NCI-H748 (cell line): ENCODE measurements at regions not wholly inside any gene's neighbourhood (a gene's known extent, or its start where the extent isn't known, plus 50 kb on each side); places are given as distances from the start of the nearest gene placed in this dataset.
A peak's percentile ranks its signal among the peaks of the same experiment; 100 is the strongest.

ENCODE experiments used
- DNase-seq: peaks from one replicate; lab custom pipeline; 2025; ENCODE audit not compliant: unreplicated experiment; lab: John Stamatoyannopoulos, UW

DNA sequence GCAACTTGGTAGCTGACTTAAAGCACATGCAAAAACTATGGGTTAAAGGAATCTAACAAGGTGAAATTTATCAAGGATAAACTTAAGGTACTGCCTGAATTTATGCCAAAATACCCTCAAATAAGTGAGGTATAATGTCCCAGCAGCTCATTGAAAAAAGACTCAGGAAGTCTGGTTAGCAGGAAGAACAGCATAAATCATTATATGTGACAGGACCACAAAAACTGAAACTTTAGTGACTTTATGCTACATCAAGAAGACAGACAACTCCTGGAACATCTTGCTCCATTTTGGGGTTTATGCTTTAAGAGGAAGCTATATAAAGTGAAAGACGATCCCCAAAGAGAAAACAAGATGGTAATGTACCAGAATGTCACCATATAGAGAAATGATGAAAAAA lies 282.4 kb upstream of the ZNF462 start:
- no peak for DNase-seq

DNA sequence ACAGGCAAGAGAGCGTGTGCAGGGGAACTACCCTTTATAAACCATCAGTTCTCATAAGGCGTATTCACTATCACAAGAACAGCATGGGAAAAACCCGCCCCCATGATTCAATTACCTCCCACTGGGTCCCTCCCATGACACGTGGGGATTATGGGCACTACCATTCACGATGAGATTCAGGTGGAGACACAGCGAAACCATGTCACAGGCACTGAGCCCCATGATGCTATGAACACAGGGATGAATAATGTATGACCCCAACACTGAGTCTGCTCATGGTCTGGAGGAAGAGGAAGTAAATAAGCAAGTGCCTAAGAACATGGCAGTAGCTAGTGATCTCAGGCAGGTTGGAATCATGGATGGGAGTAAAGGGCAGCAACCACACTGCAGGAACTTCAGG lies 281.0 kb upstream of the ZNF462 start:
- no peak for DNase-seq

DNA sequence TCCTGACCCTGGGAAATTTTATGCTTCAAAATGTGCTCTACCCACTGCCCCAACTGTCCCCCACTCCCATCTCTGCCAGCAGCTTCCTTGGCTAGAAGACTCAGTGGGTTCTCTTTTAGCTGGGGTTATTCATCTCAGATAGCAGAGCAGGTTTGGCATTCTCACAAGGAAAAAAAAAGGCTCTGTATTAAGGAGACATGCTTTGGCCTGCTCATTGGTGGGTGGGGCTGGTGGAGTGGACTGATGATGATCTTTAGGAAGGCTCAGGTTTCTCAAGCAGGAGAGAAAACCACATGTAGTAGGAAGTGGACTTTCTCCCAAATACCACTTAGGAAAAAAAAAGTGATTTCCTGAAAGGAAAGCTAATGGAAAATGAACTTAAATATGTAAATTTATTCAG lies 279.2 kb upstream of the ZNF462 start:
- DNase-seq = no peak

DNA sequence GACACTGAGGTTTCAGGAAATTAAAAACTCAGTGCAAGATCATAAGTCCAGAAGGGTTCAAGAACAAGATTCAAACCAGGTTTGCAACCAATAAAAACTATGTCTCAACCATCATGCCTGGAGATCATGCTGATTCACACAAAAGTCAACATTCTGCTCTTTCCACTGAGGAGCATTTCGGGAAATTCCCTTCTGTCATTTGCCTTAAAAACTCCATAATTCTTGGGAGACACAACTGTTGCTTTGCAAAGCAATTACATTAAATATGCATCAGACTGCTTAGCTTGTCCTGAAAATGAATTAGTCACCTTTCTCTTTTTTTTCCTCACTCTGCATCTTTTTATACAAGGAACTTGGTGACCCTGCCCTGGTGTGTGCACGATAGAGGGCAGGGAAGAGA lies 275.9 kb upstream of the ZNF462 start:
- DNase-seq = no peak

DNA sequence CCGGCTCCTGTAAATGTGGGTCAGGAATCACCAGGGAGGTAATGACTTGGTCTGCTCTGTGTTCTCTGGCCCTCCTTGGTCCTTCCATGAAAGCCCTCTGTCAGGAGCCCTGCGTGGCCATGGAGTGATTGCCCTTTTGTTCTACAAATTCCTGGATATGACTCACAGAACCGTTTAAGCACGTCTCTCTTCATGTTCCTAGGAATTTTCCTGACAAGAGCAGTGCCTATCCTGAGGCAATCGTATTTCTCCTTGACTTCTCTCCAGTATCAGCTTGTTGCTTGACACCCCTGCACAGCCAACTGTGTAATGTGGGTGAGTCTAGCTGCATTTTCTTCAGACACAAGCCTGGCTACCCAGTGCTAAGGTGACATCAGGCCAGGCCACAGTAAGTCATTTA lies 274.3 kb upstream of the ZNF462 start:
- no peak for DNase-seq

DNA sequence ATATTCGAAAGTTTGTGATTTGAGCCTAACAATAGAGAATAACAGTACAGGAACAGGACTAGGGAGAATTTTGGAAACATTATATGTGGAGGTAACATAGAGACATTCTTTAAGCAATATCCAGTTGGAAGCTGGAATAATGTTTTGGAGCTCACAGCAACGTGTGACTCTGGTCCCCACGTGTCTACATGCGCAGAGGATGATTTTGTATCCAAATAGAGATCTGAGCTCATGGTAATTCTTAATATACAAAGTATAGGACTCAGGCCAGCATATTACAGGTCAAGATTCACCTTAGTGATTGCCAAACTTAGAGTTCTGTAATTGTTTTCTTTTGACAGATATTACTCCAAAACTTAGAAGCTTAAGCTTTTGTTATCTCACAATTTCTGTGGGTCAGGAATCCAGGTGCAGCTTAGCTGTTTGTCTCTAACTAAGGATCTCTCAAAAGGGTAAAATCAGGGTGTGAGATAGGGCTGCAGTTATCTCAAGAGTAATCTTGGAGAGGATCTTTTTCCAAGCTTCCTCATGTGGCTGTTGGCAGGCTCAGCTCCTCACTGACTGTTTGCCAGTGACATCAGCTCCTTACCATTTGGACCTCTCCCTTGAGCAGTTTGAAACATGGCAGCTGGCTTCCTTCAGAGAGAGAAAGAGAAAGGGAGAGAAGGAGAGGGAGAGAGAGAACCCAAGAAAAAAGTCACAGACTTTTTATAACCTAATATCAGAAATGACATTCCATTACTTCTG lies 272.0 kb upstream of the ZNF462 start:
- DNase-seq = no peak

DNA sequence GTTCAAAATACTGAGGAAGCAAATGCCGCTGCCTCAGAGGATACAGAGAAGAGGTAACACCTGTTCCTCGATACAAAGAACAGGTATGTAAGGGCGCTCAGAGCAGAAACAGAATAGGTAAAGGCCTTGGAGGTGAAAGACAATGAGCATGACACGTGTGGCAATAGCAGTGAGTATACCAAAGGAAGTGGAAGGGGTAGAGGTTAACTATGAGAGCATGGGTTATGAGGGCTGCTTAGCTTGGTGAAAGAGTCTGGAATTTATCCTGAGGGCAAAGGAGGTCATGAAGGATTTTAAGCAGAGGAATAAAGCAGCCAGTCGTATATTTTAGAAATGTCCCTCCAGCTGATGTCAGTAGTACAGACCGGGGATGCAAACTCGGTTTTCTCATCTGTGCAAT lies 269.8 kb upstream of the ZNF462 start:
- DNase-seq = no peak

DNA sequence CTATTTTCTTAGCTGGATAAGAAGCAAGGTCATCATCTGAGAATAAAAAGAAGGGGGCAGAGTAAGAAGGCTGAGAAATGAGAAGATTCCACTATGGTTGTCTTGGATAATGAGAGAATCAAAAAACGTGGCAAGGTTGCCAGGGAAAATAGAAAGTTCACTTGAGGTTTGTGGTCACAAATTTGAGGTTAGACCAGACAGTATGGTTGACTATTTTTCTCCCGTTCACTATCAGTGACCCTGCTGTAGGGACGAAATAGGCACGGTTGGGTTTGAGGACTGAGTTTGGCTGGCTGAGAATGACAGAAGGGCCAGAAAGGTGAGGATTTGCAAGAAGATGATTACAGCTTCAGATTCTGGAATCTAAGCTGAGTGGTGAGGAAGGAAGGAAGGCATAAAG lies 266.0 kb upstream of the ZNF462 start:
- no peak for DNase-seq

DNA sequence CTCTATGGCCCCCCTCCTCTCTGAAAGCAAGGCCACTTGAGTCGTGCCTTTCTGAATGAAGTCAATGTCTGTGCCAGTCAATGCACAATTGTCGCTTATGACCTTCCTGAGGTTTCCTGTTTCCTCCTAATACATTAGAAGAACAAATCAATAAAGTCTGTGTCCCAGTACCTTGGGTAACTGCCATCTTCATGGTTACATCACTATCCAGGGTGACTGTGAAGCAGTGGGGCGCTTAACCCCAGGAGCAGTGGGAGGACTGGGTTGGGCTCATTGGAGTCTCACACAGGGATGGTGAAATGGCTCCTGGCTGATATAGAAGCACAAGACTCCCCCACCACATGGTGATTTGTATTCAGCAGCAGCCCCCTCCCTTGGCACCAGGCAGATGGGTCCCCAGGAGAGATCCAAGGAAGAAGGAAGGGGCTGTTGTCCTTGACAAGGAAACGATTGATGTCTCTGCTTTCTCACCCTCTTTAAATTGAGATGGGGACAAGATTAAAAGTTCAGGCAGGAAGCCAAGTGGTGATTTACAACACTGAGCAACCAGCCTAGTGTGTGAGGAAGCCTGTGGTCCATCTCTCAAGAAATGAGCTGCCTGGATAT lies 261.9 kb upstream of the ZNF462 start:
- DNase-seq = no peak

DNA sequence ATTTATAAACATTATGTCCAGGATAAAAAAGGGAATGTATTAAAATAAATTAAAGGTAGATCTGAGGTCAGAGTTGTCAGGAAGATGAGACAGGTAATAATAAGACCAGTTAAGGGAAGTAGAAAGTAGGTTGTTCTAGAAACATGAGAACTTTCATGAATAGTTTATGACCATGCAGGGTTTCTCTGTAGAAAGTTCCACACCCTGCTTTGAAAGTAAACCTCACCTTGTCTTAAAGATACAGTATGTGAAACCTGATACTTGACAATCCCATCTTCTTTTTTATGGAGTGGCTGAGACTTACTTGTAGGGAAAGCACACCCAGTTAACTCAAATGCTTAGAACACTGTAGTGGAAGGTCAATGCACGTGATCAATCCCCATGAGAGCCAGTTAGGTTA lies 260.6 kb upstream of the ZNF462 start:
- no peak for DNase-seq

DNA sequence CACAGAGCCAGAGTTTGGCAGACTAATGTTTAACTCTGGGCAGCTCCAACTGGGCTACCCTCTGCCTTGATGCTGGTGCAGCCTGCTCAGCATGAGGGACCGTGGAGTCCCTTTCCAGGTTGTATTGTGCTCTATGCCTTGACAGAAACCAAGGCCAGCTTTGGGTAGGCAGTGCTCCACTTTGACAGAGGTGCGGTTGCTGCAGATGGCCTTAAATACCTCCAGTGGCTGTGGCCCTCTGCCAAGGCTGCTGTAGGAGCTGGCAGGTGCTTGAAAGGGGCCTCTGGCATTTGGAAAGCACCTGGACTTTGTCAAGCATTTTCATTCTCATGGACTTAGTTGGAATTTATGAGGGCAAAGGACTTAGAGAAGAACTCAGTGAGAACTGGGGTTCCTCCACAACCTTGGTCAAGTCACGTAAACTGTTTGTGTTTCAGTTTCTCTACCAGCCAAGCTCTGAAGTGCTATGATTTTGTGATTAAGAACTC lies 249.7 kb upstream of the ZNF462 start:
- peak; percentile 26 for DNase-seq

DNA sequence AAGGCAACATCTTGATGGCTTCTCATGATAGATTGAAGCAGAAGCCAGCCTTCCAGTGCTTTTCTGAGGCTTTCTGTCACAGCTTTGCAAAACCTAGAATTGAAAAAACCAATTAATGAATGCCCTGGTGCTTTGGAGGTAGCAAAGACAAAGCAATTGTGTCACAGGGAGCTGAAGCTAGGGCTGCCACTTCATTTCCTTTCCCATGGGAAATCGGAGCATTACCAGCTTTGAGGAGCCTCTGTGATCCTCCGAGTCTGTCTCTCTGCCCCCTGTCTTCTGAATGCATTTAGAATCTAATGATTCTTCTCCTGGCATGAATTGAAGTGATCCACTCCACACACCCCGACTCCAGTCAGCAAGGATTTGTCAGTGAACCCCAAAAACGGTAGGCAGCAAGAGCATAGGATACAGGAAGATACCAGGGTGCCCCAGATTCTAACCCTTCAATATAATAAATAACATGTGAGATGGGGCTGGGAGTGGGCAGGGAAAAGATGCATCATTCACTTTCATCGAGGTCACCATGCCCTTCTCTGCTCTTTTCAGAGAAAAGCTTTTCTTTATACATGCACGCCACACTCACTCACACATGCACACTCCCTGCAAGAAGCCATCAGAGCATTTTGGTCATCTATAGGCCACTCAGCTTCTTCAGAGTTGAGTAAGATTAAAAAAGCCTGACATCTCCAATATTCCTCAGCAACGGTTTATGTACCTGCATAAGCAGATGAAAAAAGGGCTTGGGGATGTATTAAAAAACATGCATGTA lies 247.7 kb upstream of the ZNF462 start:
- no peak for DNase-seq

DNA sequence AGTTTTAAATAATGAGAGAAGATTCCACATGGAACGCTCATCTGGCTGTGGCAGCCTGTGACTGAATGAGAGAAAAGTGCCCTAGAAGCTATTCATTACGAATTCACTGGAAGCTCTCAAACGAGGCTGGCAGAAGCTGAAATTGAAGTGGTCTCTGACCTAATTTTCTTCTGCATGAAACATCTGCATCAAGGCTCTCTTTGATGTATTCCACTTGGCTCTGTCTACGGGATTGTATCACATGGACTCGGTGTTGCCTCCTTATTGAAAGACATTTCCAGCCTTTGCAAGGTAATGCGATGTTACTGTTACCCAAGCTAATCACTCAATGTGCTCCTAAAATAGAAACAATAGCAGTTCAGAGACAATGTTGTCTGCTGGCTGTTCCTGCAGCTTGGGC lies 246.9 kb upstream of the ZNF462 start:
- DNase-seq = no peak

DNA sequence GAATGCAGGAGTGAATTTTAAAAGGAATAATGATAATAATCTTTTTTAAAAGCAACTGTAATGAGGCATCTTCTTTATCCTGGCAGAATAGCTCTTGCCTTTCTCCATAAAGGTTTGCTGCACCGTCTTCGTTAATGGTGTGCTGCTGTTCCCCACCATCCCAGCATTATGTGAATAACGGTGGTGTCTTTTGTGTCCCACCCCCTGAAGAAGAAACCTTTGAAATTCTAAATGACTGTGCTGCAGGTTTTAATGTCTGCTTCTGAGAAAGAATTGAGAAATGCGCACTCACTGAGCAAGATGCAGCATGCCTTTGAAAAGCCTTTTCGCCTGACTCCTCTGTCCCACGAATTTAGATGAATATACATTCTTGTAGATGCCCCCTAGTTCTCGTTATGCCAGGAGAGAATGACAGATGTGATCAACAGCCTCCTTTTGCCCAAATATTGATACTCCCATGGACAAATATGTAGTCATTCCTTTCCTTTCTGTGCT lies 246.1 kb upstream of the ZNF462 start:
- DNase-seq = no peak

DNA sequence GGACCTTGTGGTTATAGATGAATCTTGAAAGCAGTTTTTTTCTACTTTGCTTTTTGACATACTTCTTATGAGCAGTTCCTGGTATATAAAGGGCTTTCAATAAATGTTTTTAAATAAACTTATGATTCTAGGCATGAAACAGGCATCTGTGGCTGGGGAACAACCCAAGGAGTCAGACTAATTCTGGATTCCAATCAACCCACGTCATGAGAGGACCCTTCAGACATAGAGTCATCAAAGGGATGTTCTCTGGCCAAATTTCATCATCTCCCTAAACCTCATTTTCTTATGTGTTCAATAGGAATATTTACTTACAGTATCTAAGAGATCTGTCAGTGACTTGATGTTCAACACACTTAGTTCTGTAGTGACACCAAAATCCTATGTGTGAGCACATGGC lies 243.8 kb upstream of the ZNF462 start:
- no peak for DNase-seq

DNA sequence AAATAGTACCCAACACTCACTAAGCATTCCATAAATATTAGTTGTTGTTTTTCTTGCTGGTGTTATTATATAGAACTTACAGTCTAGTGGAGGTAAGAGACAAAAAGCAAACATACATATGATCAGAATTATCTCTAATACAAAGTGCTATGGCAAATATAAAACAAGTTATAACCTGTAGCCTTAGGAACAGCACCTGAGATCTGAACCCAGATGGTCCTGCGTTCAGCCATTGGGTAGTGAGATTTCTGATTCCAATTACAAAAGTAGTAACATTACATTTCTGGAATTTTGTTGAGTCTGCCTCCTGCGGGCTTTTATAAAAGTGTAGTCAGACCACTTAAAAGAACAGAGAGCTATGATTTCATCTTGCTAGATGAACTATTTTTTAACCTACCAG lies 242.9 kb upstream of the ZNF462 start:
- DNase-seq = no peak

DNA sequence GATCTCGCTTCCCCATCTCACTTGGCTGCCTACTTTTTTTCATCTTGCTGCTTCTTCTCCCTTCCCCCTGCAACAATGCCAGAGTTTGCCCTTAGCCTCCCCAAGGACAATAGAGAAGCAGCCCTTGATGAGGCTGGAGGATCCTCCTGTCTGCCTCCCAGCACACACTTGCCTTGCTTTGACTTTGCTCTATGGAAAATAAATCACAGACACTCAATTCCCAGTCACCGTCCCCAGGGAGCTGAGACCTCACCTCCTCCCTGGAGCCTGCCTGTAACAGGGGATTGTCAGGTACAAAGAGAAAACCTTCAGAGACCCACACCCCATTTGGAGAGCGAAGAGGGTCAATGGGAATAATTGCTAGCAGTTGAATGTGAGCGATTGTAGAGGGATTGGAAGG lies 242.1 kb upstream of the ZNF462 start:
- DNase-seq = no peak

DNA sequence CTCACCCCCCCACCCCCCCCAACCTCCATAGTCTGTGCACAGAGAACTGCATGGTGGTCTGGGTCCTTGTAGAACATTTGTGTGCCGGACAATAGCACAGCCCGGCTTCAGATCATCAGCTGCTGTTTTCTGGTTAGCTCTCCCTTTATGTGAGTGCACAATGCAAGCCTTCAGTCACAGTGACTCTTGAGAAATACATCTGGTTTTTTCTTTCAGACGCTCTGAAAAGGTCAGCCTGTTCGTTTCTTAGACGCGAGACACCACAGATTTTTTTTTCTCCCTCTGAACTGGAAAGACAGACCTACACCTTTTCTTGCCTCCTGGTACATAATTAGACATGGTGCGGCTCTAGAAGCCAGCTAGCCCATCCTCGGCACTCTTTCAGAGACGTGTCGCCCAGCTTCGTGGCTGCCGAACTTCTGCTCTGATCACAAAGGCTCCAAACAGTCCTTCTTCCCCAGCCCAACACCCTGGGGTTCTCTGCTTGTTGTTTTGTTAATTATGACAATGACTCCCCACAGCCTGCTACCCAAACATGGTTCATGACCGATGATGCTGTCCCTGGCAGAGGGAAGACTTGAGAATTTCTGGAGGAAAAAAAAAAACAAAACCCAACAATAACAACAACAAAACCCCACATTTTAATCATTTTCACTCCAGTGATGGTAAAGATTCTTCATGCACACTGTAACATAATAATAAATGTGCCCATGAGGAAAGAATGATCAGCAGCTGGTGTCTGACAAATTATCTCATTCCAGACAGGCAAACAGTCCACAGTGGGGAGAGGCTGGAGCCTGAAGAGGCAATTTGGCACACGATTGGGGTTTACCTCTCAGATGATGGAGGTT lies 241.4 kb upstream of the ZNF462 start:
- peak; percentile 61 for DNase-seq

DNA sequence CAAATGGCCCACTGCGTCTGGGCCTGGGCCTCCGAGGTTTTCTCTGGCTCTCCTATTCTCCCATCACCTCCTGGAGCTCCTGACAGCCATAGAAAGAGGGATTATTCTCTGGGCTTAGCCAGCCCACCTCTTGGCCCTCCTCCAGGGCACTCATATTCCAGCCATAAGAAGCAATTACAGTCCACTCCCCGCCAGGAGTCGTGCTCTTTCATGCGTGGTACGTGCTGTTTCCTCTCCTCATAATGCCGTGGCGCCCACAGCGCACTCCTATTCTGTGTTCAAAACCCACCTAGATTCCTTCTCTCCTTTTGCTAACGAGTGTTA lies 240.8 kb upstream of the ZNF462 start:
- DNase-seq = peak; percentile 88

DNA sequence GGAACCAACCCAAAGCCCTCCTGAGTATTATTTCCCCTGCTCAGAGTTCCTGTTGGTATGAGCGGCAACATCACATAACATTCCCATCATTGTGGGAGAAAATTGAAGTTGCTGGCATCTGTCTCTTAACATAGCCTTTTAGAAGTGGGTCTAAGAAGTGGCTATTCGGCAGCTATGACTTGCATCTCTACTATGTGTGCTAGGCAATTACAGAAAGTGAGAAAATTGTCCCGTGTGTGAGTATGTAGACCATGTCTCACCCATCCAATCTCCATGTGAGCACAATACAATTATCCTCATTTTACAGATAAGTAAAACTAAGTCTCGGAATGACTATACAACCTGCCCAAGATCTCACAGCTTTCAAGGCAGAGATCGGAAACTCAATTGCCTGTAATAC lies 239.4 kb upstream of the ZNF462 start:
- DNase-seq = no peak

DNA sequence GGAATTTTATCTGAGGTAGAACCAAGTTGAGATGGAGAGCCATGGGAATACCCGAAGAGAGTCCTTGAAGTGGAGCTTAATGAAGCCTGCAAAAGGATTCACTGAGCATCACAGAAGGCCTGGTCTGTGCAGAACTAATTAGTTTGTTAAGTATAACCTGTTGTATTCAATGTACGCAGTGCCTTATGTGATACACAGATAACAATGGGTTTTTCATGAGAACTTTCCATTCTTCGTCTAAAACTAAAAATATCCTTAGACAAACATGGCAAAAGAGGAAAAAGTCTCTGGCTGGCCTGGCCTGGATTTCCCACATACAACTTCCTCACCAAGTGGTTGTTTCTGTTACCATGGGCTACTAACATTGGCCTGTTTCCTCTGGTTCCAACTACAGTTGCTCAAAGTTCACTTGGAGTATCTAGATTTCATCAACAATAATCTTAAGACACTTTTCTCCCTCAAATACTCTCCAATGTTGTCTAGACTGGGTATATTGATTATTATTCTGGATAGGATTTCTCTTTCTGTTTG lies 237.6 kb upstream of the ZNF462 start:
- DNase-seq = no peak
